ENCODE measurements at regions not wholly inside any gene's neighbourhood (a gene's known extent, or its start where the extent isn't known, plus 50 kb on each side); places are given as distances from the start of the nearest gene placed in this dataset.
"Not testable (repeated sequence)": the region's sequence is repeated elsewhere in the genome, so short reads cannot be mapped to it uniquely, and the experiment has no call there.

DNA sequence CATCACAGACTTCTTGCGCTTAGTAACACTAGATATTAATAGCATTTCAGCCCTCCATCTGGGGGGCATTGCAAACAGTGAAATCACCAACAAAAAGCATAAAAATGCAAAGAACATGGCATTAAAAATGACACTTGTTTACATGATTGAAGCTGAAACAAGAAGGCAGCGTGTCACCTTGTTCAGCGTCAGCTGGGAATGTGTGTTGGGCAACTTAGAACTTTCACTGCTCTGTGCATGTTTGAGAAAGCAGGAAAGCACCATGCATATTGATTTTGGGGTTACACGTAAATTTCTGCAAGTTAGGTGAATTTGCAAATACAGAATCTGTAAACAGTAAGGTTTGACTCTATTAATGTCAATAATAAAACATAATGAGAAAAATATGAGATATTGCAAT lies 162.9 kb downstream of the SOX4 start:
- no peak for DNase-seq (ENCODE audit: insufficient read length, low spot score)
- FAIRE-seq = no peak
- TF ChIP-seq POLR2A (IDR thresholded peaks at IDR 0.05; ENCODE audit: low read depth, low read length) = no peak

- DNase-seq (ENCODE audit: insufficient read length, low spot score); FAIRE-seq: not testable (repeated sequence)
Observed at GRCh38 chr6:21757392-21757791, 163.8 kb downstream of the SOX4 start.

DNA sequence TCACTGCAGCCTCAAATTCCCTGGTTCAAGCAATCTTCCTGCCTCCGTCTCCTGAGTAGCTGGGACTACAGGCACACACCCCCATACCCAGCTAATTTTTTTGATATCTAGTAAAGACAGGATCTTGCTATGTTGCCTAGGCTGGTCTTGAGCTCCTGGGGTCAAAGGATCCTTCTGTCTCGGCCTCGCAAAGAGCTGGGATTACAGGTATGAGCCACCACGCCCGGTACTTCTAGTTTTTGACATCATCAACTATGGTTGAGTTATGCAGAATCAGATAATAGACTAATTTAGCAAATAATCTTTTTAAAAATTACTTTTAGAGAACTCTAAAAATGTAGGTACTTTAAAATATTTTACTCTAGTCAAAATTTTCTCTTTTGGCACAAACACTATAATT lies 166.2 kb downstream of the SOX4 start:
- no peak for TF ChIP-seq POLR2A (IDR thresholded peaks at IDR 0.05; ENCODE audit: low read depth, low read length)
- no peak for FAIRE-seq
- DNase-seq (ENCODE audit: insufficient read length, low spot score) = no peak

- FAIRE-seq; DNase-seq (ENCODE audit: insufficient read length, low spot score): not testable (repeated sequence)
Observed at GRCh38 chr6:21761053-21761730, 167.6 kb downstream of the SOX4 start.

- TF ChIP-seq POLR2A (IDR thresholded peaks at IDR 0.05; ENCODE audit: low read depth, low read length) = no peak
- DNase-seq (ENCODE audit: insufficient read length, low spot score) (no peak), FAIRE-seq (no peak)
Observed at GRCh38 chr6:21764989-21765388, 171.4 kb downstream of the SOX4 start.

DNA sequence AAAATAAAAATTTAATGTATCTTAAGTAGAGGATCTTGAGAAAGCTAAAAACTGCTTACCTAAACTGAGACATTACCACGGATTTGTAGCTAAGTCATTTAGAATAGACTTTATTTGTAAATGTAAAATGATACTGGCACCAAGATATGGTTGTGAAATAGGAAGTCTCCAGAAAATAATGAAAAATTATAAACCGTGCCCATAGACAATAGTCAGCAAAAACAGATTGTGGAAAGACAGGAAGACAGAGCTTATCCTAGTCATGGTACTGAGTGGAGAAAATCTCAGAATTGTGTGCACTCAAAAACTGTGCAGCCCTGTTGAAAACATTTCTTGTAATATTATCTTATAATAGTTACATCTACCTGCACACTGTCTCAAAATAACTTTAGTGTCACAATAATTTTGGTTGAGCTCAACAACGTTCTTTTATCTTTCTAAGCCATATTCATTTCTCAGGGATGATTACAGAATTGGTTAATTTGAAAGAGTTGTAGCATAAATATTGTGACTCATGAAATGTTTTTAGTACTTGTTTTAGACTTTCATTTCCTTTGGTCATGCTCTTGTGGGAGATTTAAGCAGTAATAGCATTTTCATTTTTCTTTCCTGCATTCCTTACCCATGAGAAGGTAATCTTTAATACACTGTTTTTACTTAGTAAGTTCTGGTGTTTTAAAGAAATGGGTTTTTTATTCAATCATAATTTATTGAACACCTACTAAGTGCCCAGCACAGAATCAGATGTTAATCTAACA lies 174.5 kb downstream of the SOX4 start:
- DNase-seq (ENCODE audit: insufficient read length, low spot score) (no peak), FAIRE-seq (peak; percentile 89)
- no peak for TF ChIP-seq POLR2A (IDR thresholded peaks at IDR 0.05; ENCODE audit: low read depth, low read length)

- no peak for TF ChIP-seq POLR2A (IDR thresholded peaks at IDR 0.05; ENCODE audit: low read depth, low read length)
- FAIRE-seq = peak; percentile 97
- peak; percentile 30 for DNase-seq (ENCODE audit: insufficient read length, low spot score)
Observed at GRCh38 chr6:21769405-21769861, 175.9 kb downstream of the SOX4 start.

DNA sequence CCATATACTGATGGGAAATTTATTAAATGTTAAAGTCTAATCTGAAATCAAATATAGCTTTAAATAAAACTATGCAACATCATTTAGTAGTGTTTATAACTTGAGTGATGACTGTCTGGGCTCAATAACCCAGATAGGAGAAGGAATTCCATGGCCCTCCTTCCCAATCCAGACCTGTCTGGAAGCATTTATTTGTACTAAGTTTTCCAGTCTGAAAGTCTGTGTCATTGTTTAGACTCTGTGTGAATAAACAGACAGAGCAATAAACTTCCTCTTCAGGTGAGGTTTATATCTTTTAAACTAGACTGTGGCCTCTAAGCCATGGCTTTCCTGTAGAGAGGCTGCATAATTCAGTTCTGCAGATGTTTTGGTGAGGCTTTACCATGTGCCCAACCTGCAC lies 176.4 kb downstream of the SOX4 start:
- FAIRE-seq = peak; percentile 27
- DNase-seq (ENCODE audit: insufficient read length, low spot score) = no peak
- TF ChIP-seq POLR2A (IDR thresholded peaks at IDR 0.05; ENCODE audit: low read depth, low read length) = no peak

- TF ChIP-seq POLR2A (IDR thresholded peaks at IDR 0.05; ENCODE audit: low read depth, low read length) = no peak
- FAIRE-seq (no peak), DNase-seq (ENCODE audit: insufficient read length, low spot score) (no peak)
Observed at GRCh38 chr6:21771626-21772320, 178.2 kb downstream of the SOX4 start.

GRCh38 chr6:21772477-21772876 lies 178.9 kb downstream of the SOX4 start:
- DNase-seq (ENCODE audit: insufficient read length, low spot score) = no peak
- no peak for TF ChIP-seq POLR2A (IDR thresholded peaks at IDR 0.05; ENCODE audit: low read depth, low read length)
- no peak for FAIRE-seq

DNA sequence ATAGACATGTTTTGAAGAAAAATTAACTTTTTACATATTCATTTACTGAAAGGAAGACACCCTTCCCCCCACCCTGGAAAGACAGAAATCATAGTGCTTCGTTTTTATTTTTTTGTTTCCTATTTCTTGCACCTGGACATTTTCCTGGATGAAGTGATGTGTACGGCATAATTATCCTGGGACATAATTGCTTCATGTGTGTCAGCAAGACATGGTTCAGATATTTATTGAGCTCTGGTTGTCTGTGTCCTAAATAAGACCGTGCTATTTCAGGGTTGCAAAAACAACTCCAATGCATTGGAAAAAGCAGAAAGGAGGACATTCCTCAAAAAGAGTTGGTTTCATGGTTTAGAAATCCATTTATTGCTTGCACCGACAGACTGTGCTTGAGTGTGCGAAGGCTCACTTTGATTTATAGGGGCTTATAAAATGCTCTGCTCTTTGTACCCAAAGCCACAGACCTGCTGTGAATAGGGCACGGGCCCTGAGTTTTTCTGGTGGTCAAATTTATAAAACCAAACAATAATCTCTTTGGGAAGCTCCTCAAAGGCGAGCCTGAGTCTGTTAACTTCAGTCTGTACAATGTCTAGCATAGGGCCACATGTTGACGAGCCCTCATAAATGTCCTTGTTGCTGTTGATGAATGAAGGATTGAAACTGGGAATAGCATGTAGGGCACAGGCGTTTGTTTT lies 179.5 kb downstream of the SOX4 start:
- no peak for FAIRE-seq

DNA sequence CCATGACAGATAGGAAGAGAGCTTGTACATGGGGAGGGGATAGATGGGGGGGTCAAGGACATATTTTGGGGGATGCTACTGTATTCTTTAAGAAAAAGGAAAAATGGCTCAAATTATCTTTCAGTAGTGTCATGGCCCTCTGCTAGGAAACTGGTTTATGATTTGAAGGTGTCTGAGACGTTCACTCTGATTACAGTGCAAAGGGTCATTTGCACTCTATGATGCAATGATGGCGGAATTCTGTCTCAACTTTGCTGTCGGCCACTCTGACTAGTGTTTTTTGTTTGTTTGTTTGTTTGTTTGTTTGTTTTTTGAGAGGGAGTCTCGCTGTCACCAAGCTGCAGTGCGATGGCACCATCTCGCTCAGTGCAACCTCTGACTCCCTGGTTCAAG lies 180.0 kb downstream of the SOX4 start:
- FAIRE-seq = no peak
- TF ChIP-seq POLR2A (IDR thresholded peaks at IDR 0.05; ENCODE audit: low read depth, low read length) = no peak
- no peak for DNase-seq (ENCODE audit: insufficient read length, low spot score)

More for the DNA sequence above, 179.5 kb downstream of the SOX4 start:
- DNase-seq (ENCODE audit: insufficient read length, low spot score) = no peak
- TF ChIP-seq POLR2A (IDR thresholded peaks at IDR 0.05; ENCODE audit: low read depth, low read length) = no peak

DNA sequence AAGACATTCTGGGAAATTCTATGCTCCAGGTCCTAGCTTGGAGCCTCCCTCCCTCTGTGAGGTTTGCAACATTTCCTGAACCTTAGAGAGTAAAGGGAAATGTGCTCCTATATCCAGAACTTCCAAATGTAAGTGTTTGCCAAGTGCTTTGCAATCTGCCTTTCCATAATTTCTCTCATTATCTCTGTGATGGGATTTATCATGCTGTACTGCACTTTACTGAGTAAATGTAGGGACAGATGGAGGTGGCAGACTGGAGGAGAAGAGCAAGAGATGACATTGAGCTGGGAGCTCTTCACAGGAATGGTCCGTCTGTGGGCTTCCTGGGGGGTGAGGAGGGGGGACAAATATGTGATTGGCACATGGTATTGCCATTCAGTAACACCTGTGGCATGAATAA lies 184.3 kb downstream of the SOX4 start:
- no peak for TF ChIP-seq POLR2A (IDR thresholded peaks at IDR 0.05; ENCODE audit: low read depth, low read length)
- FAIRE-seq (no peak), DNase-seq (ENCODE audit: insufficient read length, low spot score) (no peak)

GRCh38 chr6:21780141-21780540 lies 186.6 kb downstream of the SOX4 start:
- TF ChIP-seq POLR2A (IDR thresholded peaks at IDR 0.05; ENCODE audit: low read depth, low read length) = no peak
- no peak for DNase-seq (ENCODE audit: insufficient read length, low spot score)
- no peak for FAIRE-seq
